Right atrium auricular region (tissue), 2 donors: ENCODE measurements at regions not wholly inside any gene's neighbourhood (a gene's known extent, or its start where the extent isn't known, plus 50 kb on each side); places are given as distances from the start of the nearest gene placed in this dataset.
"Not testable (repeated sequence)": the region's sequence is repeated elsewhere in the genome, so short reads cannot be mapped to it uniquely, and the experiment has no call there.

Experiments used
- DNase-seq: peaks from one replicate; pipeline ENCODE4 v3.0.0-alpha.2; 2019; ENCODE audit warnings: low spot score
- H3K27ac ChIP-seq, 2 donors: fragments of 200-600 bp; sonication (generic); 1 replicate in 1 of 2; 2 replicates in 1 of 2; pipeline ENCODE4 v1.5.1; 2016 to 2019
- H3K27me3 ChIP-seq, 2 donors: fragments of 200-600 bp; sonication (generic); one replicate each; pipeline versions ENCODE4 v1.5.1 to v1.6.0; 2017 to 2019
- H3K36me3 ChIP-seq: fragments of 200-600 bp; sonication (generic); one replicate; pipeline ENCODE4 v1.5.1; 2016
- H3K4me1 ChIP-seq, 2 donors: fragments of 200-600 bp; sonication (generic); one replicate each; pipeline versions ENCODE4 v1.5.1 to v1.6.0; 2017 to 2019
- H3K4me3 ChIP-seq, 2 donors: fragments of 200-600 bp; sonication (generic); 1 replicate in 1 of 2; 2 replicates in 1 of 2; pipeline ENCODE4 v1.5.1; 2017 to 2019; ENCODE audit warnings: mild to moderate bottlenecking in 1 of 2, moderate library complexity in 1 of 2
- H3K9me3 ChIP-seq, 2 donors: fragments of 200-600 bp; sonication (generic); one replicate each; pipeline ENCODE4 v1.5.1; 2019
- CTCF ChIP-seq, 2 donors: fragments of 200-600 bp; sonication (generic); IDR thresholded peaks; one replicate each; pipeline ENCODE4 v1.5.1; 2019; ENCODE audit warnings: antibody characterized with exemption in 2 of 2

- Histone ChIP-seq H3K36me3 (no peaks in the 10 kb centered on the region), H3K27ac (no peak overlapping the region), H3K27me3 (no peaks in the 10 kb centered on the region), H3K9me3 (peaks cover 0 to 20% of the 10 kb centered on the region in 2 donors), H3K4me3 (no peak overlapping the region), H3K4me1 (no peaks in the 10 kb centered on the region)
- TF ChIP-seq CTCF (IDR thresholded peaks at IDR 0.05): no peak
- DNase-seq: no peak
Observed at GRCh38 chr6:130644175-130644574, 183.0 kb upstream of the SMLR1 start.

GRCh38 chr6:130644769-130645168 is 182.4 kb upstream of the SMLR1 start:
- not testable (repeated sequence) for H3K27ac ChIP-seq, H3K27me3 ChIP-seq, DNase-seq, H3K4me3 ChIP-seq, H3K4me1 ChIP-seq, H3K36me3 ChIP-seq
- H3K9me3 ChIP-seq: peaks cover 0 to 20% of the 10 kb centered on the region in 2 donors

- DNase-seq: no peak
- Histone ChIP-seq H3K4me1 (no peaks in the 10 kb centered on the region), H3K9me3 (peaks cover 0 to 20% of the 10 kb centered on the region in 2 donors), H3K27me3 (no peaks in the 10 kb centered on the region), H3K4me3 (no peak overlapping the region), H3K27ac (no peak overlapping the region), H3K36me3 (no peaks in the 10 kb centered on the region)
- no peak for TF ChIP-seq CTCF (IDR thresholded peaks at IDR 0.05)
Observed at GRCh38 chr6:130647246-130647645, 180.0 kb upstream of the SMLR1 start.

- Histone ChIP-seq H3K36me3 (no peaks in the 10 kb centered on the region), H3K4me3 (no peak overlapping the region), H3K27me3 (no peaks in the 10 kb centered on the region), H3K4me1 (no peaks in the 10 kb centered on the region), H3K9me3 (no peaks in the 10 kb centered on the region), H3K27ac (no peak overlapping the region)
- DNase-seq: no peak
- TF ChIP-seq CTCF (IDR thresholded peaks at IDR 0.05): no peak
Observed at GRCh38 chr6:130655586-130655985, 171.6 kb upstream of the SMLR1 start.

- Histone ChIP-seq H3K4me1 (no peaks in the 10 kb centered on the region), H3K27me3 (no peaks in the 10 kb centered on the region), H3K4me3 (no peak overlapping the region), H3K36me3 (no peaks in the 10 kb centered on the region), H3K9me3 (no peaks in the 10 kb centered on the region), H3K27ac (no peak overlapping the region)
- DNase-seq: no peak
- no peak for TF ChIP-seq CTCF (IDR thresholded peaks at IDR 0.05)
Observed at GRCh38 chr6:130661077-130661476, 166.1 kb upstream of the SMLR1 start.

- Histone ChIP-seq H3K4me1 (peaks cover 0 to 8% of the 10 kb centered on the region in 2 donors), H3K4me3 (no peak overlapping the region), H3K36me3 (no peaks in the 10 kb centered on the region), H3K27ac (no peak overlapping the region), H3K27me3 (no peaks in the 10 kb centered on the region), H3K9me3 (no peaks in the 10 kb centered on the region)
- no peak for DNase-seq
- no peak for TF ChIP-seq CTCF (IDR thresholded peaks at IDR 0.05)
Observed at GRCh38 chr6:130666786-130667185, 160.4 kb upstream of the SMLR1 start.
